ENCODE measurements at regions not wholly inside any gene's neighbourhood (a gene's known extent, or its start where the extent isn't known, plus 50 kb on each side); places are given as distances from the start of the nearest gene placed in this dataset.

- Histone ChIP-seq H3K27me3 (no peaks in the 10 kb centered on the region), H3K4me1 (no peaks in the 10 kb centered on the region), H3K9me3 (no peaks in the 10 kb centered on the region), H3K27ac (no peak overlapping the region), H3K36me3 (no peaks in the 10 kb centered on the region), H3K4me3 (no peak overlapping the region)
- DNase-seq (no peak), ATAC-seq (no peak)
- no peak for TF ChIP-seq POLR2A (IDR thresholded peaks at IDR 0.05)
- TF ChIP-seq CTCF (IDR thresholded peaks at IDR 0.05 in 4 of 5, conservative IDR thresholded peaks at IDR 0.05 in 1 of 5), result no peak
- in situ Hi-C loops (cut with MboI; ENCODE audit: low sequenced_read_pairs in 4 of 4), result no loop called here
- intact Hi-C loops (cut with DNase I; ENCODE audit: low total_unique reads), result no loop called here
These were observed 716.4 kb downstream of the NR2F1-AS1 start for GRCh38 chr5:92864591-92864990.

GRCh38 chr5:92863666-92864065 is 717.4 kb downstream of the NR2F1-AS1 start:
- intact Hi-C loops (cut with DNase I; ENCODE audit: low total_unique reads) (no loop called here), in situ Hi-C loops (cut with MboI; ENCODE audit: low sequenced_read_pairs in 4 of 4) (no loop called here)
- Histone ChIP-seq H3K27me3 (no peaks in the 10 kb centered on the region), H3K36me3 (no peaks in the 10 kb centered on the region), H3K27ac (no peak overlapping the region), H3K4me1 (no peaks in the 10 kb centered on the region), H3K9me3 (no peaks in the 10 kb centered on the region), H3K4me3 (no peak overlapping the region)
- ATAC-seq (no peak), DNase-seq (no peak)
- TF ChIP-seq CTCF (IDR thresholded peaks at IDR 0.05 in 4 of 5, conservative IDR thresholded peaks at IDR 0.05 in 1 of 5) (no peak), POLR2A (IDR thresholded peaks at IDR 0.05) (no peak)

GRCh38 chr5:92861531-92862285 is 719.3 kb downstream of the NR2F1-AS1 start:
- DNase-seq, result no peak
- in situ Hi-C loops (cut with MboI; ENCODE audit: low sequenced_read_pairs in 4 of 4), result no loop called here
- Histone ChIP-seq H3K4me1 (no peaks in the 10 kb centered on the region), H3K9me3 (no peaks in the 10 kb centered on the region), H3K27ac (no peak overlapping the region), H3K4me3 (no peak overlapping the region), H3K36me3 (no peaks in the 10 kb centered on the region), H3K27me3 (no peaks in the 10 kb centered on the region)
- no peak for TF ChIP-seq POLR2A (IDR thresholded peaks at IDR 0.05)
- TF ChIP-seq CTCF (IDR thresholded peaks at IDR 0.05 in 4 of 5, conservative IDR thresholded peaks at IDR 0.05 in 1 of 5), result no peak
- intact Hi-C loops (cut with DNase I; ENCODE audit: low total_unique reads), result no loop called here
- ATAC-seq, result no peak

GRCh38 chr5:92860061-92860460 is 721.0 kb downstream of the NR2F1-AS1 start:
- no peaks in the 10 kb centered on the region for H3K27me3 ChIP-seq
- in situ Hi-C loops (cut with MboI; ENCODE audit: low sequenced_read_pairs in 4 of 4), result no loop called here
- no peaks in the 10 kb centered on the region for H3K36me3 ChIP-seq
- no peaks in the 10 kb centered on the region for H3K9me3 ChIP-seq
- ATAC-seq, result no peak
- intact Hi-C loops (cut with DNase I; ENCODE audit: low total_unique reads), result no loop called here
- DNase-seq, result no peak
- H3K4me1 ChIP-seq, result no peaks in the 10 kb centered on the region
- no peak overlapping the region for H3K27ac ChIP-seq
- H3K4me3 ChIP-seq, result no peak overlapping the region
- TF ChIP-seq POLR2A (IDR thresholded peaks at IDR 0.05) (no peak), CTCF (IDR thresholded peaks at IDR 0.05 in 4 of 5, conservative IDR thresholded peaks at IDR 0.05 in 1 of 5) (no peak)

- Histone ChIP-seq H3K4me3 (no peak overlapping the region), H3K9me3 (no peaks in the 10 kb centered on the region), H3K27ac (no peak overlapping the region), H3K36me3 (no peaks in the 10 kb centered on the region), H3K4me1 (no peaks in the 10 kb centered on the region), H3K27me3 (no peaks in the 10 kb centered on the region)
- DNase-seq (no peak), ATAC-seq (no peak)
- intact Hi-C loops (cut with DNase I; ENCODE audit: low total_unique reads) (no loop called here), in situ Hi-C loops (cut with MboI; ENCODE audit: low sequenced_read_pairs in 4 of 4) (no loop called here)
- TF ChIP-seq POLR2A (IDR thresholded peaks at IDR 0.05), result no peak
- TF ChIP-seq CTCF (IDR thresholded peaks at IDR 0.05 in 4 of 5, conservative IDR thresholded peaks at IDR 0.05 in 1 of 5), result no peak
These were observed 728.8 kb downstream of the NR2F1-AS1 start for GRCh38 chr5:92852219-92852618.
